NCI-H2196 treated with DMSO at 0.1 percent for 48 hours (cell line): ENCODE measurements at regions not wholly inside any gene's neighbourhood (a gene's known extent, or its start where the extent isn't known, plus 50 kb on each side); places are given as distances from the start of the nearest gene placed in this dataset.
"Not testable (repeated sequence)": the region's sequence is repeated elsewhere in the genome, so short reads cannot be mapped to it uniquely, and the experiment has no call there.

Experiments
- DNase-seq: peaks from one replicate; lab custom pipeline; 2025; ENCODE audit not compliant: unreplicated experiment; lab: John Stamatoyannopoulos, UW

- DNase-seq = no peak
Observed at GRCh38 chr6:78770765-78771164, 96.6 kb upstream of the IRAK1BP1 start.

- no peak for DNase-seq
Observed at GRCh38 chr6:78771586-78771985, 95.8 kb upstream of the IRAK1BP1 start.

GRCh38 chr6:78781001-78781400, 86.3 kb upstream of the IRAK1BP1 start:
- DNase-seq = no peak

GRCh38 chr6:78783366-78783765, 84.0 kb upstream of the IRAK1BP1 start:
- DNase-seq = not testable (repeated sequence)

DNA sequence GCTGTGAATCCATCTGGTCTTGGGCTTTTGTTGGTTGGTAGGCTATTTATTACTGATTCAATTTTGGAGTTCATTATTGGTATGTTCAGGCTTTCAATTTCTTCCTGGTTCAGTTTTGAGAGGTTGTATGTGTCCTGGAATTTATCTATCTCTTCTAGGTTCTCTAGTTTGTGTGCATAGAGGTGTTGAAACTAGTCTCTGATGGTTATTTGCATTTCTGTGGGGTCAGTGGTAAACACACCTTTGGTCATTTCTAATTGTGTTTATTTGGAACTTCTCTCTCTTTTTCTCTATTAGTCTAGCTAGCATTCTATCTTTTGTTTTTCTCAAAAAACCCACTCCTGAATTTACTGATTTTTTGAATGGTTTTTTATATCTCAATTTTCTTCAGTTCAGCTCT, 70.1 kb upstream of the IRAK1BP1 start:
- DNase-seq = no peak

- DNase-seq = no peak
Observed at GRCh38 chr6:78799682-78800081, 67.7 kb upstream of the IRAK1BP1 start.

DNA sequence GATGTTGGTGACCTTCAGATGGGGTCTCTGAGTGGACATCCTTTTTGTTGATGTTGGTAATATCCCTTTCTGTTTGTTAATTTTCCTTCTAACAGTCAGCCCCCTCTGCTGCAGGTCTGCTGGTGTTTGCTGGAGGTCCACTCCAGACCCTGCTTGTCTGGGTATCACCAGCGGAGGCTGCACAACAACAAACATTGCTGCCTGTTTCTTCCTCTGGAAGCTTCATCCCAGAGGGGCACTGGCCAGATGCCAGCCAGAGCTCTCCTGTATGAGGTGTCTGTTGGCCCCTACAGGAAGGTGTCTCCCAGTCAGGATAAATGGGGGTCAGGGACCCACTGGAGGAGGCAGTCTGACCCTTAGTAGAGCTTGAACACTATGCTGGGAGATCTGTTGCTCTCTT, 60.6 kb upstream of the IRAK1BP1 start:
- DNase-seq = not testable (repeated sequence)

DNA sequence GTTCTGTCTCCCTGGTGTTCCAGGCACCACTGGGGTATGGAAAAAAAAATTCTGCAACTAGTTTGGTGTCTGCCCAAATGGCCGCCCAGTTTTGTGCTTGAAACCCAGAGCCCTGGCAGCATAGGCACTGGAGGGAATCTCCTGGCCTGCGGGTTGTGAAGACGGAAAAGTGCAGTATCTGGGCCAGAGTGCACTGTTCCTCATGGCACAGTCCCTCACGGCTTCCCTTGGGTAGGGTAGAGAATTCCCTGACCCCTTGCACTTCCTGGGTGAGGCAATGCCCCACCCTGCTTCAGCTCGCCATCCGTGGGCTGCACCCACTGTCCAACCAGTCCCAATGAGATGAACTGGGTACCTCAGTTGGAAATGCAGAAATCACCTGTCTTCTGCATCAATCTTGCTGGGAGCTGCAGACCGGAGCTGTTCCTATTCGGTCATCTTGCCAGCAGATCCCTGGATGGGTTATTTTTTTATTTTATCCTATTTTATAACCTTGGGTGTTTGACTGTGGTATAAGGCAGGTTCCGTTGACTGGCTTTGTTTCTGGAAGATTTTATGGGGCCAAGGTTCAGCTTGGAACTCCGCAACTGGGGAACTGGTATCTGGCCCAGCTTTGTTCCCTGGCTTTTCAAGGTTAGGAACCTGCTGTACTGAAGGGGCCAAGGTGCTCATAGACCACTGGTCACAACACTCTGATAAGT, 59.5 kb upstream of the IRAK1BP1 start:
- DNase-seq = not testable (repeated sequence)

- DNase-seq = no peak
Observed at GRCh38 chr6:78808356-78808891, 58.9 kb upstream of the IRAK1BP1 start.

DNA sequence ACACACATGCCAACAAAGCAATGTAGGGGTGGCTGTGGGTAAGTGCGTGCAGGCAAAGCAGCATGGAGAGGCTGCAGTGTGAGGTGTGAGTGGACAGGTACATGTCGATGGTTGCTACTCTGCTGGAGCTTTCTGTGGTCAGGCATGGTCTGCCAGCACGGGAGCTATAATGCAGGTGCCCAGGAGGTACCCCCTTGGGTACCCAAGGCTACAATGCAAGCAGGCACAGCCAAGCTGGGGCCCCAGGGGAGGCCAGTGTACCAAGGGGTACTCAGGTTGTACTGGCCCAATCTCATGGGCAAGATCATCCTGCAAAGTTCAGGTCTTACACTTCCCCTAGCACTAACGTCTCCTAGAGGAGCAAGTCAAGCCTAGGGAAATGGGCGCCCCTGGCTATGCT, 58.4 kb upstream of the IRAK1BP1 start:
- DNase-seq = no peak

DNA sequence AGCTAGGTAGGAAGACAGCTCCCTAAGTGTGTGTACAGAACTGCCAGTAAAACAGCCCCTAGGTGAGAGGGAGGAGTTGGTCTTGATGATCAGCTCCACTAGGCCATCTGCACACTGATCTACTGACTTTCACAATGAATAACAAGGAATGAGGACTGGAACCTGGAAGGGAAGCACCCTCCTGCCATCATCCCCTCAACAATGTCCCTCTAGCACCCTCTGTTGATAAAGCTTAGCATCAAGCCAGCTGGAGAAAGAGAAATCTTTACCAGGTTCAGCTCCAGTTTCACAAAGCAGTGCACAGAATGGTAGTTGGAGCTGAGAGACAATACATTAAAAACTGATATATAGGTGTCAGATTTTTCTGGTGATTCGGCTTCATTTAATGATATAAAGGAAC, 57.2 kb upstream of the IRAK1BP1 start:
- DNase-seq = peak; percentile 5

DNA sequence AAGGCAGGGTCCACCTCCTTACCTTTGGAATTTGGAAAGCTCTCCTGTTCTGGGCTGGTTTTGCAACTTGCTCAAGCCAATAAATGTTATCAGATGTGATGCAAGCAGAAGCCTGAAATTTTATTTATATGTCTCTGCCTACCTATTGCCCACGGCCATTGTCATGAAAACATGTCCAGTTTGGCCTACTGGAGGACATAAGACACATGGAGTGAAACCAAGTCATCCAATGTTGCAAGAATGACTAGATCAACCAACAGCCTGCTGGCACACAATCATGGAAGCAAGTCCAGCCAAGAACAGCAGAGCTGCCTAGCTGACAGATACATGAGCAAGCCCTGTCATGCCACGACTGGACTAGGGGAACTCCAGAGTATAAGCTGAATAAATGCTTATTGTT, 56.7 kb upstream of the IRAK1BP1 start:
- DNase-seq = no peak
